GM12874 (cell line): ENCODE measurements at regions not wholly inside any gene's neighbourhood (a gene's known extent, or its start where the extent isn't known, plus 50 kb on each side); places are given as distances from the start of the nearest gene placed in this dataset.

Experiments used
- CTCF ChIP-seq: IDR thresholded peaks from 2 replicates; pipeline ENCODE4 v1.5.1; 2011; ENCODE audit warnings: low read depth, mild to moderate bottlenecking, control low read depth, low read length, moderate library complexity; ENCODE audit not compliant: insufficient read depth

GRCh38 chr17:14935139-14935841 is 329.8 kb downstream of the PMP22 start:
- no peak for TF ChIP-seq CTCF

GRCh38 chr17:14933676-14934075 is 331.4 kb downstream of the PMP22 start:
- TF ChIP-seq CTCF = no peak

- peak; percentile 66 for TF ChIP-seq CTCF
Measured at GRCh38 chr17:14926526-14927122, 338.5 kb downstream of the PMP22 start.

- TF ChIP-seq CTCF = no peak
Measured at GRCh38 chr17:14926073-14926472, 339.1 kb downstream of the PMP22 start.

GRCh38 chr17:14925498-14925897 is 339.6 kb downstream of the PMP22 start:
- TF ChIP-seq CTCF = no peak

- TF ChIP-seq CTCF = no peak
Measured at GRCh38 chr17:14923981-14924380, 341.1 kb downstream of the PMP22 start.

- no peak for TF ChIP-seq CTCF
Measured at GRCh38 chr17:14922411-14922810, 342.7 kb downstream of the PMP22 start.
